ENCODE measurements at regions not wholly inside any gene's neighbourhood (a gene's known extent, or its start where the extent isn't known, plus 50 kb on each side); places are given as distances from the start of the nearest gene placed in this dataset.
A peak's percentile ranks its signal among the peaks of the same experiment; 100 is the strongest.

- TF ChIP-seq CTCF (IDR thresholded peaks at IDR 0.05; ENCODE audit: extremely low read depth, missing control alignments), result no peak
- DNase-seq (ENCODE audit: low spot score), result no peak
Measured at GRCh38 chr10:125222515-125223308, 62.3 kb upstream of the CTBP2 start.

GRCh38 chr10:125221716-125222115 is 61.4 kb upstream of the CTBP2 start:
- DNase-seq (ENCODE audit: low spot score), result no peak
- no peak for TF ChIP-seq CTCF (IDR thresholded peaks at IDR 0.05; ENCODE audit: extremely low read depth, missing control alignments)

GRCh38 chr10:125219776-125220175 is 59.4 kb upstream of the CTBP2 start:
- TF ChIP-seq CTCF (IDR thresholded peaks at IDR 0.05; ENCODE audit: extremely low read depth, missing control alignments), result no peak
- DNase-seq (ENCODE audit: low spot score), result no peak

GRCh38 chr10:125218967-125219366 is 58.6 kb upstream of the CTBP2 start:
- DNase-seq (ENCODE audit: low spot score), result no peak

GRCh38 chr10:125217990-125218675 is 57.8 kb upstream of the CTBP2 start:
- TF ChIP-seq CTCF (IDR thresholded peaks at IDR 0.05; ENCODE audit: extremely low read depth, missing control alignments), result no peak
- peak; percentile 32 for DNase-seq (ENCODE audit: low spot score)

More at GRCh38 chr10:125218967-125219366, 58.6 kb upstream of the CTBP2 start:
- TF ChIP-seq CTCF (IDR thresholded peaks at IDR 0.05; ENCODE audit: extremely low read depth, missing control alignments), result no peak

GRCh38 chr10:125216861-125217260 is 56.5 kb upstream of the CTBP2 start:
- no peak for DNase-seq (ENCODE audit: low spot score)
- TF ChIP-seq CTCF (IDR thresholded peaks at IDR 0.05; ENCODE audit: extremely low read depth, missing control alignments), result no peak

GRCh38 chr10:125216309-125216708 is 55.9 kb upstream of the CTBP2 start:
- TF ChIP-seq CTCF (IDR thresholded peaks at IDR 0.05; ENCODE audit: extremely low read depth, missing control alignments), result no peak
- no peak for DNase-seq (ENCODE audit: low spot score)

Data from GM20000 (cell line).